Ovary (tissue), 3 donors: ENCODE measurements at regions not wholly inside any gene's neighbourhood (a gene's known extent, or its start where the extent isn't known, plus 50 kb on each side); places are given as distances from the start of the nearest gene placed in this dataset.

Experiments used
- CTCF ChIP-seq, 3 donors: fragments of 450-650 bp in 2 of 3; fragments of 200-600 bp in 1 of 3; IDR thresholded peaks; one replicate each; pipeline versions ENCODE4 v1.5.1 to v1.8.0; 2016 to 2022; ENCODE audit warnings: antibody characterized with exemption in 3 of 3, mild to moderate bottlenecking in 1 of 3
- EP300 ChIP-seq: sonication (generic); formaldehyde crosslinking; IDR thresholded peaks from one replicate; pipeline ENCODE4 v1.6.1; 2017; ENCODE audit warnings: antibody characterized with exemption
- POLR2A ChIP-seq: fragments of 450-650 bp; IDR thresholded peaks from one replicate; pipeline ENCODE4 v1.6.1; 2017; ENCODE audit warnings: antibody characterized with exemption, mild to moderate bottlenecking, moderate library complexity
- donor health status: DM: no; HTN: no; CAD: no.

GRCh38 chr14:65352964-65353530 is 59.5 kb upstream of the FUT8 start:
- no peak for TF ChIP-seq POLR2A
- TF ChIP-seq CTCF (IDR thresholded peaks at IDR 0.05), result no peak
- TF ChIP-seq EP300, result no peak
